ENCODE measurements at regions not wholly inside any gene's neighbourhood (a gene's known extent, or its start where the extent isn't known, plus 50 kb on each side); places are given as distances from the start of the nearest gene placed in this dataset.

GRCh38 chr7:25353196-25353595 is 124.9 kb upstream of the NPVF start:
- H3K4me3 ChIP-seq (replicated peaks in 1 of 3; ENCODE audit: insufficient read depth in 1 of 3, low read depth in 1 of 3, low read length in 3 of 3), result no peak overlapping the region
- H3K36me3 ChIP-seq (ENCODE audit: control insufficient read depth in 2 of 2, extremely low read depth in 1 of 2, insufficient read depth in 2 of 2, low read length in 2 of 2), result no peaks in the 10 kb centered on the region
- H3K9me1 ChIP-seq (replicated peaks; ENCODE audit: control insufficient read depth, extremely low read depth, insufficient read depth, low read length), result no peaks in the 10 kb centered on the region
- H3K9me3 ChIP-seq (replicated peaks; ENCODE audit: control insufficient read depth, insufficient read depth, low read length), result no peaks in the 10 kb centered on the region
- H3K4me2 ChIP-seq (ENCODE audit: insufficient read depth, low read length), result no peak overlapping the region
- no peaks in the 10 kb centered on the region for H3K27me3 ChIP-seq (ENCODE audit: control insufficient read depth in 2 of 2, insufficient read depth in 2 of 2, low read length in 2 of 2)
- ChIA-PET CTCF (no interaction called here), POLR2A (no interaction called here)
- no peak overlapping the region for H3K9ac ChIP-seq (replicated peaks; ENCODE audit: extremely low read depth, insufficient read depth, low read length)
- H2AFZ ChIP-seq (ENCODE audit: low read depth, low read length), result no peak overlapping the region
- no peaks in the 10 kb centered on the region for H3K4me1 ChIP-seq (ENCODE audit: control insufficient read depth, extremely low read depth, insufficient read depth, low read length)
- no peaks in the 10 kb centered on the region for H3K79me2 ChIP-seq (ENCODE audit: control insufficient read depth, insufficient read depth, low read length)
- TF ChIP-seq CTCF (IDR thresholded peaks at IDR 0.05; ENCODE audit: extremely low read depth in 1 of 2, insufficient read depth in 1 of 2, low read depth in 1 of 2, low read length in 2 of 2) (no peak), FOS (IDR thresholded peaks at IDR 0.05; ENCODE audit: borderline replicate concordance, insufficient read depth, low read length) (no peak), MAX (IDR thresholded peaks at IDR 0.05; ENCODE audit: insufficient read depth, insufficient read length) (no peak), POLR2AphosphoS5 (IDR thresholded peaks at IDR 0.05; ENCODE audit: insufficient read depth, low read depth, low read length) (no peak), MYC (IDR thresholded peaks at IDR 0.05; ENCODE audit: low read depth, low read length) (no peak)
- no peak overlapping the region for H3K27ac ChIP-seq (ENCODE audit: insufficient read depth, low read depth, low read length)
- no peaks in the 10 kb centered on the region for H4K20me1 ChIP-seq (replicated peaks; ENCODE audit: control insufficient read depth, extremely low read depth, insufficient read depth, low read length)
- intact Hi-C loops (cut with micrococcal nuclease) (no loop called here), dilution Hi-C loops (cut with MboI; ENCODE audit: extremely low pct_ligation_motif_present, low sequenced_read_pairs) (no loop called here)
- no TSS peak for BruUV-seq (replicated peaks)
- no peak for DNase-seq (ENCODE audit: low read depth, low spot score)
- FAIRE-seq, result no peak

GRCh38 chr7:25353732-25354131 is 125.4 kb upstream of the NPVF start:
- no peaks in the 10 kb centered on the region for H3K9me3 ChIP-seq (replicated peaks; ENCODE audit: control insufficient read depth, insufficient read depth, low read length)
- TF ChIP-seq EZH2 (IDR thresholded peaks at IDR 0.05; ENCODE audit: borderline replicate concordance, low read depth, low read length, severe bottlenecking) (no peak), GATA2 (IDR thresholded peaks at IDR 0.05; ENCODE audit: insufficient read depth, insufficient read length, low read depth, low read length) (no peak), MYC (IDR thresholded peaks at IDR 0.05; ENCODE audit: low read depth, low read length) (no peak), POLR2A (IDR thresholded peaks at IDR 0.05; ENCODE audit: low read depth, low read length) (no peak), MAX (IDR thresholded peaks at IDR 0.05; ENCODE audit: insufficient read depth, insufficient read length) (no peak), CTCF (IDR thresholded peaks at IDR 0.05; ENCODE audit: extremely low read depth in 1 of 2, insufficient read depth in 1 of 2, low read depth in 1 of 2, low read length in 2 of 2) (no peak), FOS (IDR thresholded peaks at IDR 0.05; ENCODE audit: borderline replicate concordance, insufficient read depth, low read length) (no peak), JUN (IDR thresholded peaks at IDR 0.05; ENCODE audit: borderline replicate concordance, insufficient read depth, insufficient read length, low read depth) (no peak), POLR2AphosphoS5 (IDR thresholded peaks at IDR 0.05; ENCODE audit: insufficient read depth, low read depth, low read length) (no peak)
- no peaks in the 10 kb centered on the region for H3K36me3 ChIP-seq (ENCODE audit: control insufficient read depth in 2 of 2, extremely low read depth in 1 of 2, insufficient read depth in 2 of 2, low read length in 2 of 2)
- no peaks in the 10 kb centered on the region for H3K9me1 ChIP-seq (replicated peaks; ENCODE audit: control insufficient read depth, extremely low read depth, insufficient read depth, low read length)
- H3K4me1 ChIP-seq (ENCODE audit: control insufficient read depth, extremely low read depth, insufficient read depth, low read length), result no peaks in the 10 kb centered on the region
- no peaks in the 10 kb centered on the region for H3K27me3 ChIP-seq (ENCODE audit: control insufficient read depth in 2 of 2, insufficient read depth in 2 of 2, low read length in 2 of 2)
- CTCF ChIA-PET, result no interaction called here
- FAIRE-seq (no peak), DNase-seq (ENCODE audit: low read depth, low spot score) (no peak)
- H4K20me1 ChIP-seq (replicated peaks; ENCODE audit: control insufficient read depth, extremely low read depth, insufficient read depth, low read length), result no peaks in the 10 kb centered on the region
- no TSS peak for BruUV-seq (replicated peaks)
- H3K4me2 ChIP-seq (ENCODE audit: insufficient read depth, low read length), result no peak overlapping the region
- no peaks in the 10 kb centered on the region for H3K79me2 ChIP-seq (ENCODE audit: control insufficient read depth, insufficient read depth, low read length)
- H3K27ac ChIP-seq (ENCODE audit: insufficient read depth, low read depth, low read length), result no peak overlapping the region
- no peak overlapping the region for H2AFZ ChIP-seq (ENCODE audit: low read depth, low read length)
- no peak overlapping the region for H3K9ac ChIP-seq (replicated peaks; ENCODE audit: extremely low read depth, insufficient read depth, low read length)
- H3K4me3 ChIP-seq (replicated peaks in 1 of 3; ENCODE audit: insufficient read depth in 1 of 3, low read depth in 1 of 3, low read length in 3 of 3), result no peak overlapping the region
- intact Hi-C loops (cut with micrococcal nuclease), result no loop called here
- dilution Hi-C loops (cut with MboI; ENCODE audit: extremely low pct_ligation_motif_present, low sequenced_read_pairs), result no loop called here
- POLR2A ChIA-PET, result no interaction called here
